Non-pigmented ciliary epithelial cell (primary cell): ENCODE measurements at regions not wholly inside any gene's neighbourhood (a gene's known extent, or its start where the extent isn't known, plus 50 kb on each side); places are given as distances from the start of the nearest gene placed in this dataset.
A peak's percentile ranks its signal among the peaks of the same experiment; 100 is the strongest.

Experiments used
- DNase-seq: peaks from one replicate; pipeline ENCODE4 v3.0.0-alpha.2; 2010; ENCODE audit warnings: low read depth

GRCh38 chr2:153196378-153197058 lies 282.0 kb downstream of the RPRM start:
- DNase-seq = no peak

DNA sequence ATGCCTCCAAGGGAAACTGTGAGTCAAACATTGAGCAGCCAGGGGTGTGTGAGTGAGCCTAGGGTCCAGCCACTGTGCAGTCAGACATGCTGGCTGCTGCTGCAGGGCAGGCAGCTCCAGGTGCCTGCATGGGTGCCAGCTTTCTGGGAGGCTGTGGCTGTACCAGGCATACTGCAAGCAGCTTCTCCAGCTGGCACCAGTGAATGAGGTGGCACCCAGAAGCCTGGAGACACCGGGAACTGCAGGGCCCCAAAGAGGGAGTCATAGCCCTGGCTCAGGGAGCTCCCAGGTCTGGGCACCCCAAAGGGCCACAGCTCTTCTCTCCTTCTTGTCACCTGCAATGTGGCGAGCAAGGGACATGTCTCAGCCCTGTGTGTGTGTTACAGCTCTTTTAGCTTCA lies 283.2 kb downstream of the RPRM start:
- DNase-seq = no peak

- no peak for DNase-seq
Measured at GRCh38 chr2:153189091-153189888, 289.3 kb downstream of the RPRM start.

- DNase-seq = no peak
Measured at GRCh38 chr2:153179808-153180207, 298.8 kb downstream of the RPRM start.

- no peak for DNase-seq
Measured at GRCh38 chr2:153169609-153170008, 309.0 kb downstream of the RPRM start.

GRCh38 chr2:153165021-153165420 lies 313.5 kb downstream of the RPRM start:
- no peak for DNase-seq

- DNase-seq = peak; percentile 1
Measured at GRCh38 chr2:153163055-153163454, 315.5 kb downstream of the RPRM start.

GRCh38 chr2:153156743-153157142 lies 321.8 kb downstream of the RPRM start:
- DNase-seq = no peak

DNA sequence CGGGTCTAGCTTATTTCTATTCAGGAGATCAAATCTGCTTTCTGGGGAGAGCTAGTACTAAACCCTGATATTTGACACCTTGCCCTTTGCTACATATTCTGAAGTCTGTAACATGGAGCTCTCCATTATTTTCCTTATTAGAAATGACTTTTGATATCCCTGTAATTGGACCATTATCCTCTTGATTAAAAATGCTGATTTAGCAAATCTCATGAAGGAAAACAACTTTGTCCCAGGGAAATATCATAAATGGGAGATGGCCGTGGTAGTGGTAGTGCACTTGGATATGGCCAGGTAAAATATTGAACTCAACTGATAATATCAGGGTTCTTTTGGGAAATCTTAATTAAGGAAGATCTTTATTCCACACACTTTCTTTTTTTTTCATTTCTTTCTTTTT lies 326.5 kb downstream of the RPRM start:
- no peak for DNase-seq

GRCh38 chr2:153145470-153145978 lies 333.0 kb downstream of the RPRM start:
- DNase-seq = no peak

- DNase-seq = no peak
Measured at GRCh38 chr2:153143540-153143939, 335.0 kb downstream of the RPRM start.

DNA sequence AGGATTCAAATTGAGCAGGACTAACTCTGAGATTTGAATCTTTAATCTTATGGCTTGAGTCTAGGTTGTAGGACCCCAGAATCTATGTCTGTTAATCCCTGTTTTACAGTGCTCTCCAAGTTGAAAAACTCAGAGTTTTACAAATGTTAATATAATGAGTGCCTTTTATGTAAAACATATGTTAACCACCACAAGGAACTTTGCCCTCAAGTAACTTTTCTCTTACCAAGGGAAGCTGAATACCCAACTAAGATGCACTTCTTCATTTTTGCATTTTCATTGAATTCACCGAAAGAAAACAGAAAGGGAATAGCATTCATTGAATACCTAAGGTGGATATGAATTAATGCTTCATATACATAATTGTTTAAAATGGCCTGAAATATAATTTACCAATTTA lies 338.1 kb downstream of the RPRM start:
- DNase-seq = no peak

DNA sequence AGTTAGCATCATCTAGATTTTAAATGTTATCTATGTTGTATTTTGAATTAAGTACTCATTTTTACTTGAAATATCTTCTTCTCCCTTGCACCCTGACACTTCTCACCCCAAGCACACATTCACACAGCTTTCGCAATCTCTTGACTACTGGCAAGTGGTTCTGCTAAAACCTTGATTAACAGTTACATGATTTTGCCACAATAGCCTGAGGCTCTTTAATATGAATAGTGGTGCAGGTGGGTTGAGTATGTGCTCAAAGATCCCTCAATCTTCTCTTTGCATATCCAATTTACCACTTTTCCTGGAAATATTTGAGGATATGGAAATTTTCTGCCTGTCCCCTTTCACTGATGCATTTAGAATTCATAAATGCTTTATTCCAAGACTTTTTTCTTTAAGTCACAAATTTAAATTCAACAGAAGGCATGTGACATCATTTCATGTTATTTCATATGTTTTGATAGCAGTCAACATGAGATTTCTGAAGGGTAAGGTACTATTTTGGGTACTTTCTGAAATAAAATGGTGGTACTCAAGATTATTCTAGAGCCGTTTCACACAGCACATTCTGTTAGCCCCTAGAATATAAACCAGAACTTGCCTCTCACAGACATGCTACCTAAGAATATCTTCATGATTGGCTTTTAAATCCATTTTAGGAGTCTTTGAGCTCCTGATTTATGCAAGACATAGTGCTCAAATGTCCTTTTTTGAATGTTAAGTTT lies 339.7 kb downstream of the RPRM start:
- DNase-seq = no peak

DNA sequence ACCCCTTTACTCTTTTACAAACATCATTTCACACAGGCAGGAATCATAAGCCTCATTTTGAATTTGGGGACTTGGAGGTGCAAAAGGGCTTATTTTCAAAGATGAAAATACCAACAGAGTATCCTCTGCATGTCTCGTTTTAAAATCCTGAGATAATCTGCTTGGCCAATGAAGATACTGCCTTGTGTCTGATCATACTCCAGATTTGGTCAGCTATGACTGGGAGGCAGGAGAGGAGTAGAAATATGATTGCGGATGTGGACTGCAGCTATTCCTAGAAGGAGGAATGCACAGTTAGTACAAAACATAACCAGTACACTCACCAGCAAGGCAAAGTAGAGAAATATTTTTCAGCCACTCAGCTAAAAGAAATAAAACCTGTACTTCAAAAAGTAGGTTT lies 342.3 kb downstream of the RPRM start:
- no peak for DNase-seq

- DNase-seq = no peak
Measured at GRCh38 chr2:153134725-153135124, 343.8 kb downstream of the RPRM start.

DNA sequence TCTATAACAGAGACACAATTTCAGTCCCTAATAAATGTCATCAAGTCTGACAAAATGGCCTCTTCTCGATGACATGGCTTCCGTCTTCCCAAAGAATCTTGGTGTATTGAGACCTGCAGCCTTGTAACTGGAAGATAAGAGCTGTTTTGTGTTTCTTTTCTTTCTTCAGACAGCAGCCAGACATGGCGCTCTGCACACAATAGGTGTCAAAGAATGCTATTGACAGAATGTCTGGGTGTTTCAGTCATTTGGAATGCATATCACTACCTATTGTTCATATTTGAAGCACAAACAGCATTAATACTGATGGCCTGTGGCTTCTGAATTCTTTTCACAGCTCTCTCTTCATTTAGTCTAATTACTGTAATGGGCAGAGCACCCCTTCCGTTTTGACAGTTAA lies 344.8 kb downstream of the RPRM start:
- no peak for DNase-seq

DNA sequence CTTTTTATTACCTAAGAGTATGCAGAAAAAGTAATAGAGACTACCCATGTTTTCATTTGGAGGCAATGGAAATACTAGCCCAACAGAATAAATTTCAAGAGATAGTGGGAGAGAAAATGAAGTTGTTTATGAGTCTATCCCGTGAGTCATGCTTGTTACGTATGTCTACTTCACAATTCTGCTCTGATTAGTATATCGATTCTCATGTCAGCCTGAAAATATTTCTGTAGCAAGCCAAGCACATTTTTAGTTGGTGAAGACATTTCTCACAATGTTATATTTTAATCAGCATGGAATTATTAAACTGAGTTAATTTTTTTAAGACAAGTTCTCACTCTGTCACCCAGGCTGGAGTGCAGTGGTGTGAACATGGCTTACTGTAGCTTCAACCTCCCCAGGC lies 346.1 kb downstream of the RPRM start:
- DNase-seq = no peak

GRCh38 chr2:153115141-153115540 lies 363.4 kb downstream of the RPRM start:
- DNase-seq = no peak

DNA sequence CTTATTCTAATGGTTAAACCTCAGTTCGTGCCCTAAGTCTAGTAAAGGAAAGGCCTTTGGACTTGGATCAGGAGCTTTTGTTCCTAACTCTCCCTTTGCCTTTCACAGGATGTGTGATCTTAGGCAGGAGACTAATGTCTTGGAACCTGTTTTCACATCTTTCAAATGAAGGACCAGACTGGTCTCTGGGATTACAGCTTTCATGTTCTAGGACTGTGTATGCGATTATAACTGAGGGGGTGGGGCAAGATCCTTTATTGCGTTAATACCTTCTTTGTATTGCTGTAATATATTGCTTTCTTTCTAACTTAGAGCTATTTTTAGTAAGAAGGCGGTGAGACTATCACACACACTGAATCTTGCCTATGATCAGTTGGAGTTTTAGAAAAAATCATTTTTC lies 368.1 kb downstream of the RPRM start:
- no peak for DNase-seq

DNA sequence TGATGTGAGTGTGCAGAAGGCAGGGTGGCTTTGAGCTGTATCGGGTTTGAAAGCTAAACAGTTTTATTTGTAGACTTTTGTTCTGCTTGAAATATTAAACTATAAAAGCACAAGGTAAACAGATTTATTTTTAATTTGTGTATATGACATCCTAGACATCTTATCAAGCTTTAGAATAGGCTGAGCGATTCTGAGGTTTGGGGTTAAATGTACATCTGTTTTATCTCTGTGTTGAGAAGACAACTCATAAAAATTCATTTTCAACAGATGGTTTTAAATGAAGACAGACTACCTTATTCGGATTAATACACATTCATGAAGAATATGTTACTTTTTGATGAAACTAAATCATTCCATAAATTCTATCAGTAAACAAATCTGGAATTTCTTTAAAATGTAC lies 368.8 kb downstream of the RPRM start:
- DNase-seq = no peak

- DNase-seq = no peak
Measured at GRCh38 chr2:153106802-153107477, 371.6 kb downstream of the RPRM start.

DNA sequence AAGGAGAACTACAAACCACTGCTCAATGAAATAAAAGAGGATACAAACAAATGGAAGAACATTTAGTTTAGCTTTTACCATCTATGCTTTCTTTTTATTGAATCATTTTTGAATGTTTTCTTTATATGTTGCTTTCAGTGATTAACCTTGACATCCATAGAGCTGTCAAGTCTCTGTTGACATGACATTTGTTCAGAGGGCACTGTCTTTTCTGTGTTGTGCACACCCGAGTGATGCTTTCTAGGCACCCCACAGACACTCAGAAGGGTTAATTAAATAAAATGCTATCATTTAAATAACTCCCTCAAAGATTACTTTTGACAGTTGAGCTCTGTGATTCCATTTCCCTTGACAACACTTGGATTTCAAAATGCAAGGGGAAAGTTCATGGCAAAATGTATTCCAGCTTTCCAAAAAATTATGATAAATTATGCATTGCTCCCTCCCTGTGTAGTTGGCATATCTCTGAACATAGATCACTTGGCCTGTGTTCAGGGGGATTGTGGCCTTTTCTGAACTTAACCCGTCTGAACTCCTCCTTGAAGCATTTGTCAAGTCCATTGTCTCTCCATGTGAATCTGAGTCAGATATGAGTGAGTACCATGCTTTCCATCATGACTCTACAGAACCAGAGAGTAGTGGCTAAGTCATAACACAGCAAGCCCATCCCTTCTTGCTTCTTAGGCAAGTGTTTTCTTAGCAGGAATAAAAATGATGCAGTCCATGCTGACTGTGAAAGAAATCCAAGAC lies 372.6 kb downstream of the RPRM start:
- DNase-seq = no peak
